GM23338 (cell line): ENCODE measurements at regions not wholly inside any gene's neighbourhood (a gene's known extent, or its start where the extent isn't known, plus 50 kb on each side); places are given as distances from the start of the nearest gene placed in this dataset.

Experiments
- EZH2 ChIP-seq: fragments of 200-600 bp; sonication (generic); IDR thresholded peaks from one replicate; pipeline ENCODE4 v1.8.0; 2017; ENCODE audit warnings: antibody characterized with exemption, mild to moderate bottlenecking, low read depth; ENCODE audit not compliant: unreplicated experiment
- NANOG ChIP-seq: IDR thresholded peaks from 2 replicates; pipeline ENCODE4 v1.6.1; 2016; ENCODE audit warnings: antibody characterized with exemption, borderline replicate concordance
- POLR2AphosphoS5 ChIP-seq: IDR thresholded peaks from 2 replicates; pipeline ENCODE4 v1.6.1; 2016; ENCODE audit warnings: antibody characterized with exemption, low read depth
- TF ChIP-seq, protein P1 (sequence below), 2 experiments: fragments of 200-600 bp in 1 of 2; sonication (generic) in 1 of 2; conservative IDR thresholded peaks; 2 replicates each; pipeline versions ENCODE4 v1.5.1 to v1.6.1; 2016 to 2017; ENCODE audit warnings: antibody characterized with exemption in 2 of 2, low read depth in 2 of 2, mild to moderate bottlenecking in 2 of 2, moderate library complexity in 1 of 2
- TF ChIP-seq, protein P2 (sequence below): IDR thresholded peaks from one replicate; pipeline ENCODE4 v1.6.1; 2018; ENCODE audit warnings: antibody characterized with exemption; ENCODE audit not compliant: unreplicated experiment

DNA sequence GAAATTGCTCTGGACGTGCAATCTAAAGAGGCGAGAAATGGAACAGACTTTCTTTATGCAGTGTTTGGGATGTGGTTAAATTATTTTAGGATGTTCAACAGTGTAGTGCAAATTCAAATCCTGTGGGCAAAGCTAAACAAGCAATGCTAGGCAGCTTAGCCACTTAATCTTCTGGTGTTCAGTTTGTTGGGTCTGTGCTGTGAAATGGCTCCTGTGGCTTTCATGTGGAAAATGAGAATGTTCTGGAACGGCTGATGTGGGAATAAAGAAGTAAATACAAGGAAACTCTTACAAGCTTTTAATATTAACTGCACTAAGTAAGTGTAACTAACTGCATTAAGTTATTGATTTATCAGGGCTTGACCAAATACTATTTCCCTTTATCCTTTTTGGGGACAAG, 766.6 kb downstream of the ADGRL2 start:
- TF ChIP-seq, protein P1, sequence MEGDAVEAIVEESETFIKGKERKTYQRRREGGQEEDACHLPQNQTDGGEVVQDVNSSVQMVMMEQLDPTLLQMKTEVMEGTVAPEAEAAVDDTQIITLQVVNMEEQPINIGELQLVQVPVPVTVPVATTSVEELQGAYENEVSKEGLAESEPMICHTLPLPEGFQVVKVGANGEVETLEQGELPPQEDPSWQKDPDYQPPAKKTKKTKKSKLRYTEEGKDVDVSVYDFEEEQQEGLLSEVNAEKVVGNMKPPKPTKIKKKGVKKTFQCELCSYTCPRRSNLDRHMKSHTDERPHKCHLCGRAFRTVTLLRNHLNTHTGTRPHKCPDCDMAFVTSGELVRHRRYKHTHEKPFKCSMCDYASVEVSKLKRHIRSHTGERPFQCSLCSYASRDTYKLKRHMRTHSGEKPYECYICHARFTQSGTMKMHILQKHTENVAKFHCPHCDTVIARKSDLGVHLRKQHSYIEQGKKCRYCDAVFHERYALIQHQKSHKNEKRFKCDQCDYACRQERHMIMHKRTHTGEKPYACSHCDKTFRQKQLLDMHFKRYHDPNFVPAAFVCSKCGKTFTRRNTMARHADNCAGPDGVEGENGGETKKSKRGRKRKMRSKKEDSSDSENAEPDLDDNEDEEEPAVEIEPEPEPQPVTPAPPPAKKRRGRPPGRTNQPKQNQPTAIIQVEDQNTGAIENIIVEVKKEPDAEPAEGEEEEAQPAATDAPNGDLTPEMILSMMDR (conservative IDR thresholded peaks at IDR 0.05; ENCODE audit: low read depth in 2 of 2): no peak
- TF ChIP-seq EZH2 (no peak), POLR2AphosphoS5 (no peak), NANOG (no peak)
- TF ChIP-seq, protein P2, sequence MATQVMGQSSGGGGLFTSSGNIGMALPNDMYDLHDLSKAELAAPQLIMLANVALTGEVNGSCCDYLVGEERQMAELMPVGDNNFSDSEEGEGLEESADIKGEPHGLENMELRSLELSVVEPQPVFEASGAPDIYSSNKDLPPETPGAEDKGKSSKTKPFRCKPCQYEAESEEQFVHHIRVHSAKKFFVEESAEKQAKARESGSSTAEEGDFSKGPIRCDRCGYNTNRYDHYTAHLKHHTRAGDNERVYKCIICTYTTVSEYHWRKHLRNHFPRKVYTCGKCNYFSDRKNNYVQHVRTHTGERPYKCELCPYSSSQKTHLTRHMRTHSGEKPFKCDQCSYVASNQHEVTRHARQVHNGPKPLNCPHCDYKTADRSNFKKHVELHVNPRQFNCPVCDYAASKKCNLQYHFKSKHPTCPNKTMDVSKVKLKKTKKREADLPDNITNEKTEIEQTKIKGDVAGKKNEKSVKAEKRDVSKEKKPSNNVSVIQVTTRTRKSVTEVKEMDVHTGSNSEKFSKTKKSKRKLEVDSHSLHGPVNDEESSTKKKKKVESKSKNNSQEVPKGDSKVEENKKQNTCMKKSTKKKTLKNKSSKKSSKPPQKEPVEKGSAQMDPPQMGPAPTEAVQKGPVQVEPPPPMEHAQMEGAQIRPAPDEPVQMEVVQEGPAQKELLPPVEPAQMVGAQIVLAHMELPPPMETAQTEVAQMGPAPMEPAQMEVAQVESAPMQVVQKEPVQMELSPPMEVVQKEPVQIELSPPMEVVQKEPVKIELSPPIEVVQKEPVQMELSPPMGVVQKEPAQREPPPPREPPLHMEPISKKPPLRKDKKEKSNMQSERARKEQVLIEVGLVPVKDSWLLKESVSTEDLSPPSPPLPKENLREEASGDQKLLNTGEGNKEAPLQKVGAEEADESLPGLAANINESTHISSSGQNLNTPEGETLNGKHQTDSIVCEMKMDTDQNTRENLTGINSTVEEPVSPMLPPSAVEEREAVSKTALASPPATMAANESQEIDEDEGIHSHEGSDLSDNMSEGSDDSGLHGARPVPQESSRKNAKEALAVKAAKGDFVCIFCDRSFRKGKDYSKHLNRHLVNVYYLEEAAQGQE: no peak
